ENCODE measurements at regions not wholly inside any gene's neighbourhood (a gene's known extent, or its start where the extent isn't known, plus 50 kb on each side); places are given as distances from the start of the nearest gene placed in this dataset.

DNA sequence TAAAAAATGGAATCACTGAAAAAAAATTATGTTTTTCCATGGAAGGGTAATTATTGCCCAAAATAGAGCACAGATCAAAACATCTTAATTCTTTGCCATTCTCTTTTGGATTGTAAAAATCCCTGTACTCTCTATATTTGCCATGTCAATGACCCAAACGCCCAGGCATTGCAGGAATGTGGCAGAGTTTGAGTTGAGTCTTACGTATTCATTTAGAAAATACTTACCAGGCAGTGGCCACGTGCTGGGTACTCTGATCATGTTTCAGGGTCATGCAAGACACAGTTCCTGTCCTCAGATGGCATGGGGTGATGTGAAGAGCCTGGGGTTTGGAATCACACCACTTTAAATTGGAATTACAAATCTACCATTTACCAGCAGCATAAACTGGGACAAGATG lies 267.7 kb downstream of the ABCC12 start:
- no peak overlapping the region for H3K27ac ChIP-seq
- TF ChIP-seq, protein P1, sequence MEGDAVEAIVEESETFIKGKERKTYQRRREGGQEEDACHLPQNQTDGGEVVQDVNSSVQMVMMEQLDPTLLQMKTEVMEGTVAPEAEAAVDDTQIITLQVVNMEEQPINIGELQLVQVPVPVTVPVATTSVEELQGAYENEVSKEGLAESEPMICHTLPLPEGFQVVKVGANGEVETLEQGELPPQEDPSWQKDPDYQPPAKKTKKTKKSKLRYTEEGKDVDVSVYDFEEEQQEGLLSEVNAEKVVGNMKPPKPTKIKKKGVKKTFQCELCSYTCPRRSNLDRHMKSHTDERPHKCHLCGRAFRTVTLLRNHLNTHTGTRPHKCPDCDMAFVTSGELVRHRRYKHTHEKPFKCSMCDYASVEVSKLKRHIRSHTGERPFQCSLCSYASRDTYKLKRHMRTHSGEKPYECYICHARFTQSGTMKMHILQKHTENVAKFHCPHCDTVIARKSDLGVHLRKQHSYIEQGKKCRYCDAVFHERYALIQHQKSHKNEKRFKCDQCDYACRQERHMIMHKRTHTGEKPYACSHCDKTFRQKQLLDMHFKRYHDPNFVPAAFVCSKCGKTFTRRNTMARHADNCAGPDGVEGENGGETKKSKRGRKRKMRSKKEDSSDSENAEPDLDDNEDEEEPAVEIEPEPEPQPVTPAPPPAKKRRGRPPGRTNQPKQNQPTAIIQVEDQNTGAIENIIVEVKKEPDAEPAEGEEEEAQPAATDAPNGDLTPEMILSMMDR (IDR thresholded peaks at IDR 0.05) = no peak
- DNase-seq (ENCODE audit: low spot score in 2 of 2) = no peak
- no peaks in the 10 kb centered on the region for H3K36me3 ChIP-seq
- H3K9me3 ChIP-seq = no peaks in the 10 kb centered on the region
- H3K4me1 ChIP-seq = no peaks in the 10 kb centered on the region
- no peak overlapping the region for H3K4me3 ChIP-seq
- intact Hi-C loops (cut with DNase I) = no loop called here
- no peaks in the 10 kb centered on the region for H3K27me3 ChIP-seq

DNA sequence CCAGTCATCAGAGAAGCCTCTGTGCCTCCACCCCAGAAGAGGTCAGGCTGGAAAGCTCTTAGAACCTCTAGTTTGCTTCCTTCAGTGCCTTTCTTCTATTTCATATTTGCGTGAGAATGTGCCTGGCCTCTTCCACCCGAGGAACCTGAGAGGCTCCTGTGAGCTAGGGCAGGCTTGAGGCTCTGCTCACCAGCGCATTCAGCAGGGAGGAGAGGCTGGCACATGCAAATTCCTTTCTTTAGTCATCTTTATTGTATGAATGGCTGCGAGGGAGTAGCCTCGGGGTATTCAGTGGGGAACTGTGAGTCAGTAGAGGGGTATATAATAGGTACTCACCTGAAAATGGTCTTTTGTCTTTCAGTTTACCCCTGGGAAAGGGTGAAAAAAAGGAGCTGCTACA lies 268.3 kb downstream of the ABCC12 start:
- Histone ChIP-seq H3K4me3 (no peak overlapping the region), H3K4me1 (no peaks in the 10 kb centered on the region), H3K9me3 (no peaks in the 10 kb centered on the region), H3K27me3 (no peaks in the 10 kb centered on the region), H3K36me3 (no peaks in the 10 kb centered on the region), H3K27ac (no peak overlapping the region)
- no peak for DNase-seq (ENCODE audit: low spot score in 2 of 2)
- intact Hi-C loops (cut with DNase I) = no loop called here
- TF ChIP-seq, protein P1 (IDR thresholded peaks at IDR 0.05) = no peak

DNA sequence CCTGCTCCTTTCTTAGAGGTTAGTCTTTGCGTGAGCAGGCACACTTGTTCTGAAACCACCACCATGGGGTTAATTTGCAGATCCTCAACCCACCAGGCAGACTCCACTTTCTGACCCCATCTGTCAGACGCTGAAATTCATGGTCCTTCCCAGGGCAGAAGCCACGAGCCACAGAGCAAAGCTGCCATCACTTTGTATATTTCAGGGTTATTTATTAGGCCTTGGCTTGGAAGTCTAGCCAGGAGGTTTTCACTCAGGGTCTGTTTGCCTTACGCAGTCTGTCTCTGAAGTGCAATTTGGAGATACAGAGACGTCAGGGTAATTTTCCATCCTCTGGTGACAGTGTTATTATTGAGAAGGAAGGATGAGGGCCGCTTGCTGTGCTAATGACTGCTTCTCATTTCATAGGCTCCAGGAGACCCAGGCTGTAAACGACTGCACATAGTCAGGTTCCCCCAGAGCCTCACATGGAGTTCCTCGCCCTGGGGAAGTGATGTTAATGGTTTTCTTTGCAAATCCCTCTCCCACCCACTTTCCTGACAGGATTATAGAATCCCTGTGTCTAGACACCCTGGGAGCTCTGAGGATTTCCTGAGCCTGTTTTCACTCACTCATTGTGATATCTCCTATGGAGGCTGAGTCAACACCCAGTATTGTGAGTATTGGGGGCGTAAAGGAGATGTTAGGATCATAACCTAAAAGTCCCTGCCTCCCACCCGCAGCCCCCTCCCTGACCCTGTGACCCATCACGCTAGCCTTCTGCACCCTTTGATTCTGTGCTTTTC lies 269.0 kb downstream of the ABCC12 start:
- Histone ChIP-seq H3K36me3 (no peaks in the 10 kb centered on the region), H3K4me3 (no peak overlapping the region), H3K27ac (no peak overlapping the region), H3K4me1 (no peaks in the 10 kb centered on the region), H3K27me3 (no peaks in the 10 kb centered on the region), H3K9me3 (no peaks in the 10 kb centered on the region)
- TF ChIP-seq, protein P1 (IDR thresholded peaks at IDR 0.05) = no peak
- no peak for DNase-seq (ENCODE audit: low spot score in 2 of 2)
- intact Hi-C loops (cut with DNase I) = no loop called here

DNA sequence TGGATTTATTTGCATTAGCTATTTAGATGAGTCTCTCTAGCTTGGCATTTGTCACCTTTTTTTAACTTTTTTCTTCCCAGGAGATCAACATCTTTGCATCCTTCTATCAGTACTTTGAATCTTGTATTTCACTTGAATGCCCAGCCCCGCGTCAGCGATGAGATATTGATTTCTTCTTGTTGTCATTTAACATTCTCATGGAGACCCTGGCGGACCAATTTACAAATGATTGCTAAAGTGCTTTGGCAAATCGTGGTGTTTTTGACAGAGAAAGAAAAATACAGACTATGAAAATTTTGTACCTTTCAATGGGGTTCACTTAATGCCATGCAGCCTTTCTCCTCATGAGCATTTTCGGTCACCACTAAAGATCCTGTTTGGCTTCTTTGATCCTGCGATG lies 269.7 kb downstream of the ABCC12 start:
- no peak overlapping the region for H3K4me3 ChIP-seq
- TF ChIP-seq, protein P1 (IDR thresholded peaks at IDR 0.05) = no peak
- no peaks in the 10 kb centered on the region for H3K36me3 ChIP-seq
- intact Hi-C loops (cut with DNase I) = no loop called here
- no peak overlapping the region for H3K27ac ChIP-seq
- no peak for DNase-seq (ENCODE audit: low spot score in 2 of 2)
- H3K4me1 ChIP-seq = no peaks in the 10 kb centered on the region
- no peaks in the 10 kb centered on the region for H3K9me3 ChIP-seq
- H3K27me3 ChIP-seq = no peaks in the 10 kb centered on the region

DNA sequence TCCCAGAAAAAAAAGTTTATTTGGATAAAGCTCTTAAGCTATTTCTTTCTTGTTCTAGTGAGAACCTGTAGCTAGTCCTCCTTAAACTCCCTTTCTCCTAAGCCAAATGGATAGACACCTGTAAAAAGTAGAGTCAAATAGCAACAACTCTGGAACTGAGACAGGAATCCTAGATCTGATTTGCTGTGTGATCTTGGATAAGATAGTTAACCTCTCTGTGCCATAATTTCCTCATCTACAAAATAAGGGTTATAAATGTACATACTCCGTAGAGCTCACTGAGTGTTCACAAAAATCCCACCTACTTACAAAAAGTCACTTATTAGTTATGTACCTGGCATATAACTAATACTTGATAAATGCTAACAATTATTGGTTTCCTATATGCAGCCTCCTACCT lies 270.3 kb downstream of the ABCC12 start:
- TF ChIP-seq, protein P1 (IDR thresholded peaks at IDR 0.05) = no peak
- no peaks in the 10 kb centered on the region for H3K4me1 ChIP-seq
- H3K27ac ChIP-seq = no peak overlapping the region
- H3K9me3 ChIP-seq = no peaks in the 10 kb centered on the region
- no peaks in the 10 kb centered on the region for H3K27me3 ChIP-seq
- H3K36me3 ChIP-seq = no peaks in the 10 kb centered on the region
- DNase-seq (ENCODE audit: low spot score in 2 of 2) = no peak
- intact Hi-C loops (cut with DNase I) = no loop called here
- H3K4me3 ChIP-seq = no peak overlapping the region

All from ascending aorta (tissue), 2 donors.